NCI-H2196 treated with DMSO at 0.1 percent for 48 hours (cell line): ENCODE measurements at regions not wholly inside any gene's neighbourhood (a gene's known extent, or its start where the extent isn't known, plus 50 kb on each side); places are given as distances from the start of the nearest gene placed in this dataset.
"Not testable (repeated sequence)": the region's sequence is repeated elsewhere in the genome, so short reads cannot be mapped to it uniquely, and the experiment has no call there.

Source experiments
- DNase-seq: peaks from one replicate; lab custom pipeline; 2025; ENCODE audit not compliant: unreplicated experiment; lab: John Stamatoyannopoulos, UW

- not testable (repeated sequence) for DNase-seq
Observed at GRCh38 chr4:97437998-97438705, 705.1 kb downstream of the STPG2 start.

GRCh38 chr4:97453186-97453585, 690.1 kb downstream of the STPG2 start:
- DNase-seq, result no peak

DNA sequence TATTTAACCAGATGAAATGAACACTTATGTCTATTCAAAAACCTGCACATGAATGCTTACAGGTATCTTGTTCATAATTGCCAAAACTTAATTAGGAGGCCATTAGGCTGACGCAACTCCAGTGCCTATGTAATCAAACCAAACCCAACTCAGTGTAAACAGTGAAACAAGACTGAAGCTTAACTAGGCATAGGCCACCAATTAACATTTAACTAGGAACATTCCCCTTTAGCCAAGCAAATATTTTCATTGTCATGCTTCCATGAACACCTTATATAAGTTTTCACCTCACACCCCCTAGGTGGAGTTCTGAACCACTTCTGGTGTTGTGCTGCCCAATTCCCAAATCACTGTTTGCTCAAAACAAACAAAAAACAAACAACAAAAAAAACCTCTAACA, 686.0 kb downstream of the STPG2 start:
- no peak for DNase-seq

DNA sequence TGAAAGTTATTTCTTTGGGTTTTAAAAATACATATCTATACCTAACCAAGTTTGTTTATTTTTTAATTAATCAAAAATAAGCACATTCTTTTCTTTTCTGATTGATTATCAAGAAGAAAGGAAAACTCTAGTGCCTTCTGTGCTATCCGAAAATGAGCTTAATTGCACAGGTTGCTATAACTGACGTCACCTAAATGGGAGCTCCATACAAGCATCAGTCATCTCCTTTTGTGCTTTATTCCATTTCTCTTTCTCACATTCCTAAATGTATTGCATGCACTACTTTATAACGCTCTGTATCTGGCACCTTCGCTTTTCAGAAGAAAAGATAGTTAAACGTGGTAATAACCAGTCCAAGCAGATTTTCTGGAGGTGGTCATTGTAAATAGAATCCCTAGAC, 675.0 kb downstream of the STPG2 start:
- no peak for DNase-seq

DNA sequence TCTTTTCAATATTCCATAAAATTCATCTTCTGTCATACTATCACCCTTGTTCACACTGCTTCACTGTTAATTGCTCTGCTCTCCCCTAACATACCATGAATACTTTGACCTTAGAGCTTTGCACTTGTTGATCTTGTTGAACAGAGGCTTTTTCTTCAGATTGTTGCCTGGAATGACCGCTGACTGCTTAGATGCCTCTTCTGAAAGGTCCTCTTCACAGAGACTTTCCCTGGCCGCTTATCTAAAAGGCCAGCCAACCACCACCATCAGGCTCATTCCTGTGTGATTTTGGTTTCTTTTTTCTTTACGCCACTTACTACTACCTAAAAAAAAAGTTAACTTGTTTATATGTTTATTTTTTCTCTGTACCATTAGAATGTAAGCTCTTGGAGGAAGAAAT, 667.7 kb downstream of the STPG2 start:
- no peak for DNase-seq

- DNase-seq, result no peak
Observed at GRCh38 chr4:97477974-97478373, 665.3 kb downstream of the STPG2 start.

GRCh38 chr4:97479388-97479787, 663.9 kb downstream of the STPG2 start:
- DNase-seq, result no peak

- DNase-seq, result no peak
Observed at GRCh38 chr4:97491856-97492255, 651.4 kb downstream of the STPG2 start.

- DNase-seq, result no peak
Observed at GRCh38 chr4:97493815-97494518, 649.3 kb downstream of the STPG2 start.

- DNase-seq, result no peak
Observed at GRCh38 chr4:97496298-97496873, 646.9 kb downstream of the STPG2 start.

DNA sequence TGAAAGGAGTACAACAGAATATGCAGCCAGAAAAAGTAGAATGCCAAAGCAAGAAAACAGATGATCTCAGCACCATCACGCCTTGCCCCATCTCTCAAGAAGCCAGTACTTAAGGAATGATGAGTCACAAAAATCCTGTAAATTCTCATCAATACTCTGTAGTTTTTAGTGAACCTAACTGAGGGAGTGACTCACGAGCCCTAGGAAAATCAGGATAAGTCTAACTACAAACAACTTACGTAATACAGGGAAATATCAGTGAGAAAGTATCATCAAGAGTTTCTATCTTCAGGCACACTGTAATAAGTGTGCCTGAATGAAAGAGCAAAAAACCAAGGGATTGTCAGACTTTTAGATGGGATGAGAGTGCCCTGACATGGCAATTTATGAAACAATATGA, 644.4 kb downstream of the STPG2 start:
- DNase-seq, result no peak

DNA sequence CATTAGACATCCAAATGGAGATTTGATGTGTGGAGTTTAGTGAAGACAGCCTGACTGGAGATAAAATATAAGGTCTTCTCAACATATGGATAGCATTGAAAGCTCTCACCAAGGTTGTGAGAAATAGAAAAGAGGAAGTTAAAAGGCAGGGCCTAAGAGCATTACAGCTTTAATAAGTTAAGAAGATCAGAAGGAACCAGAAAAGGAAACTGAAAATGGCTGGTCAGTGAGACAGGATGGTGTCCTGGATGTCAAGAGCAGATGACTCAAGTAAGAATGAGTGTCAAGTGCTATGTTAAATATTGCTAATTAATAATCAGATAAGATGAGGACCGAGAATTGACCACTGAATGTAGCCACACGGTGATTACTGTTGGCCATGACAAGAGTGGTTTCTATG, 642.9 kb downstream of the STPG2 start:
- no peak for DNase-seq

DNA sequence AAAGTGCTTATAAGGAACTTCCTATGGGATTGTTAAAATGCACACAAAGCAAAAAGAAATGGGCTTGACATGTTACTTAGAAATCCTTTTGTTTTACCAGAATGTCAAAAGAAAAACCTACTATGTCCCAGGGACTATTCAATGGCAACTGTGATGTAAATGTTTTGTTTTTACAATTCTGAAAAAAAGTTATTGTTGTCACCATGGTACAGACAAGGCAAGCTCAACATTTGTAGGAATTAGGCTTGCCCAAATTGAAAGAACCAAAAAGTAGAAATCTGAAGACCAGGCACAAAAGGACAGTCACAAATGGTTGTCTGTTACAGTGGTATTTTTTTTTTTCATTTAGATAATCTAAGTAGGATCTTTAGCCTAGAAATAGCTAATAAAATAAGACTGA, 638.6 kb downstream of the STPG2 start:
- no peak for DNase-seq

GRCh38 chr4:97507587-97508245, 635.6 kb downstream of the STPG2 start:
- no peak for DNase-seq
